ENCODE measurements at regions not wholly inside any gene's neighbourhood (a gene's known extent, or its start where the extent isn't known, plus 50 kb on each side); places are given as distances from the start of the nearest gene placed in this dataset.

DNA sequence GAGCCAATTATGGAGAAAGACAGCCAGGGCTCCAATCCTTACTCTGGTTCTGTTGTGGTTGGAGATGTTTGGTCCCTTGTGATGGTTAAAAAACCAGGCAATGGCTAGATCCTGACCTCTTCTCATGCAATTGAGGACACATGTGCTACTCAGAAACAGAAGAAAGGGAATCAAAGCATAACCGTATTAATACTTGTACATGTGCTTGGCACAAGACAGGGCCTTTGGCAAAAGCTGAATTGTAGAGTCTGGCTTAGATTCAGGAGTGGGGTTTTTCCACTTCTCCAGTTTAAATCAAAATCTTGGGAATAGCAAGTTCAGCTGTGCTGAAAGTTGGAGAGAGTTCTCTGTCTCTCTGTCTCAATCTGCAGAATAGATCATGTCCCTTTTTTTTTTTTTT is 80.1 kb upstream of the E2F8 start:
- TF ChIP-seq, protein P1, sequence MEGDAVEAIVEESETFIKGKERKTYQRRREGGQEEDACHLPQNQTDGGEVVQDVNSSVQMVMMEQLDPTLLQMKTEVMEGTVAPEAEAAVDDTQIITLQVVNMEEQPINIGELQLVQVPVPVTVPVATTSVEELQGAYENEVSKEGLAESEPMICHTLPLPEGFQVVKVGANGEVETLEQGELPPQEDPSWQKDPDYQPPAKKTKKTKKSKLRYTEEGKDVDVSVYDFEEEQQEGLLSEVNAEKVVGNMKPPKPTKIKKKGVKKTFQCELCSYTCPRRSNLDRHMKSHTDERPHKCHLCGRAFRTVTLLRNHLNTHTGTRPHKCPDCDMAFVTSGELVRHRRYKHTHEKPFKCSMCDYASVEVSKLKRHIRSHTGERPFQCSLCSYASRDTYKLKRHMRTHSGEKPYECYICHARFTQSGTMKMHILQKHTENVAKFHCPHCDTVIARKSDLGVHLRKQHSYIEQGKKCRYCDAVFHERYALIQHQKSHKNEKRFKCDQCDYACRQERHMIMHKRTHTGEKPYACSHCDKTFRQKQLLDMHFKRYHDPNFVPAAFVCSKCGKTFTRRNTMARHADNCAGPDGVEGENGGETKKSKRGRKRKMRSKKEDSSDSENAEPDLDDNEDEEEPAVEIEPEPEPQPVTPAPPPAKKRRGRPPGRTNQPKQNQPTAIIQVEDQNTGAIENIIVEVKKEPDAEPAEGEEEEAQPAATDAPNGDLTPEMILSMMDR (IDR thresholded peaks at IDR 0.05): no peak
- no peak for TF ChIP-seq POLR2A (IDR thresholded peaks at IDR 0.05)
